Sciatic nerve (tissue), 2 donors: ENCODE measurements at regions not wholly inside any gene's neighbourhood (a gene's known extent, or its start where the extent isn't known, plus 50 kb on each side); places are given as distances from the start of the nearest gene placed in this dataset.
A peak's percentile ranks its signal among the peaks of the same experiment; 100 is the strongest.

Experiments
- ATAC-seq: fragments of 200-7000 bp; cut with Tn5 transposase; one replicate; pipeline ENCODE4 v1.9.1; 2020; ENCODE audit warnings: mild to moderate bottlenecking, moderate library complexity
- DNase-seq: peaks from one replicate; pipeline ENCODE4 v3.0.0-alpha.2; 2020; ENCODE audit warnings: low spot score
- intact Hi-C: fragments of 100-400 bp; cut with DNase I; formaldehyde crosslinking; loops from one replicate; pipeline ENCODE4 v1.14.2; 2022
- donor health status: DM: no; HTN: no; CAD: no.
- donor health status: DM: no; HTN: no; CAD: no.

DNA sequence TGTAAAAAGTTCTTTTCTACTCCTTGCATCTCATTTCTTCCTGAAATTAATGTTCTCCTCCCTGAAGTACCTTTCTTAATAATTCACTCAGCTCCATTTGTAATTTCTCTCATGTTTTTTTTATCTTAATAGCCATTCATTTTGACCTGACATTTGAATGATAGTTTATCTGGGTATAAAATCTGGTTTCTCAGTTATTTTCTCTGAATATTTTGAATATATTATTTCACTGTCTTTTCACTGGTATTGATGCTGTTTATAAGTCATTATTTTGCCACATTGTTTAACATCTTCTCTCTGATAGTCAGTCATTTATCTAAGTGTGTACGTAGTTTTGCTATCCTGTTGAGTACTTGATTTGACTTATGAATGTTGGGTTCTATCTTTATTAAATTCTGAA, 68.8 kb upstream of the ARHGAP18 start:
- intact Hi-C loops: no loop called here
- ATAC-seq: no peak

GRCh38 chr6:129777371-129777770, 67.4 kb upstream of the ARHGAP18 start:
- ATAC-seq (no peak), DNase-seq (no peak)
- intact Hi-C loops: no loop called here

More for the DNA sequence above, 68.8 kb upstream of the ARHGAP18 start:
- no peak for DNase-seq

GRCh38 chr6:129776542-129777330, 66.8 kb upstream of the ARHGAP18 start:
- DNase-seq (no peak), ATAC-seq (no peak)
- intact Hi-C loops: no loop called here

- intact Hi-C loops: no loop called here
- peak; percentile 81 for ATAC-seq
These were observed 64.9 kb upstream of the ARHGAP18 start for GRCh38 chr6:129774697-129775447.

GRCh38 chr6:129773304-129773703, 63.3 kb upstream of the ARHGAP18 start:
- intact Hi-C loops: no loop called here
- no peak for DNase-seq

More at GRCh38 chr6:129774697-129775447, 64.9 kb upstream of the ARHGAP18 start:
- peak; percentile 78 for DNase-seq

DNA sequence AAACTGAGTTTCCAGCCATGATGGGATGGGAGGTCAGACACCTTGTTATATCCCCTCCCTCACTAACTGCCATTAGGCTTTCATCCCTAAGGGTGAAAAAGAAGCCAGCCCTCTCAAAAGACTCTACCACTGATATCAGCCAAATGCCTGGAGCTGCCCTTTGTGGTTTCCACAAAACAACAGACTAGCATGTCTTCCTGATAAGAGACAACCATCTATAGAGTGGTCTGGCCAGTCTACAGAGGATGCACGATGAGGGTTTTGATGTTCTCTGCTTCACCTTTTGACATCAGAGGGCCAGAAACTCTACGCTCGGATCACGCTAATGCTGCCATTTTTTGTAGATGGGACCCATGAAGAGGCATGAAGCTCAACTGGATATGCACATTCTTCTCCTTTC, 61.7 kb upstream of the ARHGAP18 start:
- ATAC-seq (no peak), DNase-seq (no peak)
- intact Hi-C loops: no loop called here

More at GRCh38 chr6:129773304-129773703, 63.3 kb upstream of the ARHGAP18 start:
- no peak for ATAC-seq

DNA sequence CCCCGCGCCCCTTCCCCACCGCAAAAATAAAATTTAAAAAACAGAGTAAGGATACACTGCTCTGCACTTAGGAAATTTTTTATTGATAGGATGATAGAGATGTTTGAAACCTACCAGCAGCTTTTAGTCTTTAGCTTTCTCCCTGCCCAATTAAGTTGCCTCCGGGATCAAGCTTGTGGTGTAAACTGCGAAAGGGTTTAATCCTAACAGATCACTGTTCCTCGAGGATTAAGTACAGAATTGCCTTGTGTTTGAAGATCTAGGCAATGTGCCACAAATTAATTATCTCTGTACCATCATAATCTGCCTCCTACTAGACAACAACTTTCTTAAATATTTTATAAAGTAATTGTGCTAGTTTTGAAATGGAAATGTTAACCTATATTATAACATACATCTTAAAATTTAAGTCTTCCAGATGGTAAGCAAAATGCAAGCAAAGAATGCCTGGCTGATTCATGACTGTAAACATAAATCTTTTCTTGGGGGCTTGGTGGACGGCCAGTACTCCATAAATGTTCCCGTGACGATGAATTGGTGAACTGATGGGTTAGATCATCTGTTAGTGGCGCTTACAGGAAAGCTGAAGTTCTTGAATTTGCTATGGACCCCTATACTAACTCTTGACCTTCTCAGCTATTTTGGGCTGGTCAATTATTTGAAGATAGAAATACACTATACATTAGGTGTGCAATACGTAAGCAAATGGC, 58.0 kb upstream of the ARHGAP18 start:
- intact Hi-C loops: no loop called here
- no peak for ATAC-seq
- no peak for DNase-seq

GRCh38 chr6:129766959-129767728, 57.2 kb upstream of the ARHGAP18 start:
- DNase-seq: peak; percentile 62
- peak; percentile 81 for ATAC-seq
- intact Hi-C loops: no loop called here

DNA sequence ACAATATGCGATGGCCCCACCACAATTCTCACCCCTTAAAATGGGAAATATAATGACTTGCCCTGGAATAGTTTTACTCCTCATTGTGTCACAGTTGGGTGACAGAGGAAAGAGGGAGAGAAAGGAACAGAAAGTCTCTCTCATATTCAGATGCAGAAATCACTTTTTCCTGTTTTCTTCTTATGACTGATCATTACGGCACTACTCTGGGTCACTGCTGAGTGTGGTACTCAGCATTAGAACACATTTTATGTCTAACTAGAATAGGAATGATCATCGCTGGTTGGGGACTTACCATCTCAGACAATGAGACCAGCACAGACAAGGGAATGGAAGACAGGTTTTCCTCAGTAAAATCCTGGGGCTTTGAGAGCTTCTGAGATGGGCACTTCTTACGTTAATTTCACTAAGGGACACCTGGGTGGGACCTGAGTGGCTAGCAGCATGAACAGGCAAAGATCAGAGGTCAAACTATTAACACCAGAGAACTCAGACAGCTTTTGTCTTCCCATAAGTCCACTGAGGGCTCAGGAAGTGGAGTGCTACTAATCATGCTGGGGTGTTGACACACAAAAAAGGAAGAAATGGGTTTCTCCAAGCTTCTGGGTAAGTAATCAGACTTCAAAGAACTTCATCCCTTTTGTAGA, 54.9 kb upstream of the ARHGAP18 start:
- intact Hi-C loops: no loop called here
- ATAC-seq (no peak), DNase-seq (no peak)

DNA sequence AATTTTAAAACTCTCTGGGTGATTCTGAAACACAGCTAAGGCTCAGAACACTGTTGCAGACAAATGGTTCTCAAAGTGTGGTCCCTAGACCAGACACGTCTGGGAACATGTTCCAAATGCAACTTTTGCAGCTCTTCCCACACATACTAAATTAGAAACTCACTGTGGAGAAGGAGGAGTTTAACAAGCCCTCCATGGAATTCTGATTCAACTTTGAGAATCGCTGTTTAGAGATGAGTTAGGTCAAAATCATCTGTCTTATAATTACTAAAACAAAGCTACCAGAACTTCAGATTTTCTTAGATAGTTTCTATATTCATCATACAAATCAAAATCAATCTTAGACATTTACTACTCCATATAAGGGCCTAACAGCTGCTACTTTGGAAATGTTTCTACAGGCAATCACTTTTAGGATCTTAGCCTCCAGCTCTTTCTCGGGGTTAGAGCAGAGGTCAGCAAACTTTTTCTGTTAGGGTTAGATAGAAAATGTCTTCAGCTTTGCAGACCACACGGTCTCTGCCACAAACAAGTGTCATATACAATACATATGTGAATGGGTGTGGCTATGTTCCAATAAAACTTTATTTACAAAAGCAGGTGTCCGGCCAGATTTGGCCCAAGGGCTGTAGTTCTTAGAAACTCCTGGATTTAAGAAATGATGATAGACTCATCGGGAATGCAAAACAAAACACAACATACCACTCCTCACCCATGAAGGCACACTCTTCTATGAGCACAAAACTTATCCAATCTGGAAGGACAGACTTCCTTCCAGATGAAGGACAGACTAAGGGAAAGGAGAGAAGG, 50.0 kb upstream of the ARHGAP18 start:
- no peak for DNase-seq
- ATAC-seq: no peak
- intact Hi-C loops: no loop called here
